ENCODE measurements at regions not wholly inside any gene's neighbourhood (a gene's known extent, or its start where the extent isn't known, plus 50 kb on each side); places are given as distances from the start of the nearest gene placed in this dataset.

DNA sequence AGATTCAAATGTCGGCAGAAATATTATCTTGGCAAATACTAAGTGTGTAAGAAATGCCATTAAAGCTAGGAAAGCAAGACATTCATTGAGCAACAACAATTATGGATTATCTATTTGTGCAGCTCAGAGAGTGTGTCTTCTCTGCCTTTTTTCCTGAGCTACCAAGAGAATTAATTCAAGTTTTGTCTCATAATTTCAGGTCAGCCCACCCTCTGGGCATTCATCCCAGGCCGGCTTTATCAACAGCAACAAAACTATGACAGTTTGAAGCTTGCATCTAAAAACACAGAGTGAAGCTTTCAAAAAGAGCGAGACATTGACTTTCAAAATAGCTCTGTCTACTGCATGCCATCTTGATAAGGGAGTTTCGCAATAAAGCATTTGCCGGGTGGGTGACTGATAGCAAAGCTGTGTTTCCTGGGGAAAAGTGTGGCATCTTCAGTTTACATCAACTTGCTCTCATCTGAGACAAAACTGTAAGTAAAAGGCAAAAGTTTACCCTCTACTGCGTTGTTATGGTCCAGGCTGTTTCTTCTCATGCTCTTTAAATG, 182.4 kb downstream of the IRX1 start:
- Histone ChIP-seq H3K4me3 (ENCODE audit: low read depth, low read length) (no peak overlapping the region), H3K4me2 (ENCODE audit: low read length) (no peak overlapping the region), H3K36me3 (ENCODE audit: control insufficient read depth, insufficient read depth, low read length) (no peaks in the 10 kb centered on the region), H3K27me3 (ENCODE audit: control insufficient read depth, insufficient read depth, low read length) (no peaks in the 10 kb centered on the region), H3K4me1 (no peaks in the 10 kb centered on the region), H2AFZ (no peak overlapping the region), H3K27ac (no peak overlapping the region), H3K9ac (no peak overlapping the region), H3K79me2 (no peaks in the 10 kb centered on the region), H3K9me3 (ENCODE audit: control insufficient read depth, low read length) (no peaks in the 10 kb centered on the region)
- TF ChIP-seq, protein P1, sequence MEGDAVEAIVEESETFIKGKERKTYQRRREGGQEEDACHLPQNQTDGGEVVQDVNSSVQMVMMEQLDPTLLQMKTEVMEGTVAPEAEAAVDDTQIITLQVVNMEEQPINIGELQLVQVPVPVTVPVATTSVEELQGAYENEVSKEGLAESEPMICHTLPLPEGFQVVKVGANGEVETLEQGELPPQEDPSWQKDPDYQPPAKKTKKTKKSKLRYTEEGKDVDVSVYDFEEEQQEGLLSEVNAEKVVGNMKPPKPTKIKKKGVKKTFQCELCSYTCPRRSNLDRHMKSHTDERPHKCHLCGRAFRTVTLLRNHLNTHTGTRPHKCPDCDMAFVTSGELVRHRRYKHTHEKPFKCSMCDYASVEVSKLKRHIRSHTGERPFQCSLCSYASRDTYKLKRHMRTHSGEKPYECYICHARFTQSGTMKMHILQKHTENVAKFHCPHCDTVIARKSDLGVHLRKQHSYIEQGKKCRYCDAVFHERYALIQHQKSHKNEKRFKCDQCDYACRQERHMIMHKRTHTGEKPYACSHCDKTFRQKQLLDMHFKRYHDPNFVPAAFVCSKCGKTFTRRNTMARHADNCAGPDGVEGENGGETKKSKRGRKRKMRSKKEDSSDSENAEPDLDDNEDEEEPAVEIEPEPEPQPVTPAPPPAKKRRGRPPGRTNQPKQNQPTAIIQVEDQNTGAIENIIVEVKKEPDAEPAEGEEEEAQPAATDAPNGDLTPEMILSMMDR (IDR thresholded peaks at IDR 0.05): no peak

DNA sequence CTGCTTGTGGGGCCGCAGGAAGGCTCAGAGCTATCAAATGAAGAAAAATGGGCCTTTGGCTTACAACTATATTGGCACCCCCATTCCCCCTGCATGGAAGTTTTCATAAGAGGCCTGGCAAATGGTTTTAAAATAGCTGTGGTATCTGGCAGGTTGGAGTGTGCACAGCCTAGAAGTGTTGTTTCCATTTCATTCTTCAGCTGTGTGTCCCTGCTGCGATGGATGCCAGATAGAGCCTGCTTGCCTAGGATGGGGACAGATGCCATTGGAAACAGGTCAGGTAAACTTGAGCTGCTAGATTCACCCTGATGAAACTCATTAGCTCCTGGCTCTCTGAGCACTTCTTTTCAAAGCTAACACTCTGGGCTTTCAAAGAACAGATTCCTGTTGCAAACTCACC, 183.3 kb downstream of the IRX1 start:
- Histone ChIP-seq H3K9ac (no peak overlapping the region), H2AFZ (no peak overlapping the region), H3K9me3 (ENCODE audit: control insufficient read depth, low read length) (no peaks in the 10 kb centered on the region), H3K27ac (no peak overlapping the region), H3K4me1 (no peaks in the 10 kb centered on the region), H3K4me2 (ENCODE audit: low read length) (no peak overlapping the region), H3K79me2 (no peaks in the 10 kb centered on the region), H3K36me3 (ENCODE audit: control insufficient read depth, insufficient read depth, low read length) (no peaks in the 10 kb centered on the region), H3K4me3 (ENCODE audit: low read depth, low read length) (no peak overlapping the region), H3K27me3 (ENCODE audit: control insufficient read depth, insufficient read depth, low read length) (no peaks in the 10 kb centered on the region)
- TF ChIP-seq, protein P1 (IDR thresholded peaks at IDR 0.05): no peak

DNA sequence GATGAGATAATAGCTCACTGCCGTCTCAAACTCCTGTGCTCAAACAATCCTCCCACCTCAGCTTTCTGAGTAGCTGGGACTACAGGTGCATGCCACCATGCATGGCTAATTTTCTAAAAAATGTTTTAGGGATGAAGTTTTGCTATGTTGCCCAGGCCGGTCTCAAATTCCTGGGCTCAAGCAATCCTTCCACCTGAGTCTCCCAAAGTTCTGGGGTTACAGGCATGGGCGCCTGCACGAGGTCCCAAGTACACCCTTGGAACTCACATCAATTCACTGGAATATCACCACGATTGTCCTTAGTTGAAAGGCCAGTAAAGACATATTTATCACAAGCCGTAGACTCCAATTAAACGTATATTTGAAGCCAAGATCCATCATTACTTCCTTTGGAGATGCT, 184.6 kb downstream of the IRX1 start:
- H3K9ac ChIP-seq: no peak overlapping the region
- H2AFZ ChIP-seq: no peak overlapping the region
- H3K4me3 ChIP-seq (ENCODE audit: low read depth, low read length): no peak overlapping the region
- TF ChIP-seq, protein P1 (IDR thresholded peaks at IDR 0.05): no peak
- no peaks in the 10 kb centered on the region for H3K4me1 ChIP-seq
- H3K9me3 ChIP-seq (ENCODE audit: control insufficient read depth, low read length): no peaks in the 10 kb centered on the region
- H3K4me2 ChIP-seq (ENCODE audit: low read length): no peak overlapping the region
- H3K27me3 ChIP-seq (ENCODE audit: control insufficient read depth, insufficient read depth, low read length): no peaks in the 10 kb centered on the region
- no peak overlapping the region for H3K27ac ChIP-seq
- H3K79me2 ChIP-seq: no peaks in the 10 kb centered on the region
- H3K36me3 ChIP-seq (ENCODE audit: control insufficient read depth, insufficient read depth, low read length): no peaks in the 10 kb centered on the region

DNA sequence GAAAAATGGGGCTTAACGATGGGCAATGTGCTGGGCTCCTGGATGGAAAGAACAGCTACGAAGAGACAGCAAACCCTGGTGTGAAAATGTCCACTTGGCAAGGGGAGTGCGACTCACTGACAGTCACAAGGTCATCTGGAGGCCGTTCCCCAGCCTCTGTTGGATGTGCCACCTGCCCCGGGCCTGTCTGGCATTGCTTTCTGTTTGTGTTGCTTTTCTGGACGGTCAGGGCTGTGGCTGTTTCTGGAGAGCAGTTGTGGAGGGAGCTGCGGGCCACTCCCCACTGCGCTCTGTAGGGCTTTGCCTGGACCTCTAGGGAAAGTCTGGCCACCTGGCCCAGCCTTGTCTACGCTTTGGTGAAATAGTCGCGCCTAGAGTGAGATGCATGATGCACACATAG, 185.3 kb downstream of the IRX1 start:
- TF ChIP-seq, protein P1 (IDR thresholded peaks at IDR 0.05): no peak
- Histone ChIP-seq H3K79me2 (no peaks in the 10 kb centered on the region), H3K4me3 (ENCODE audit: low read depth, low read length) (no peak overlapping the region), H3K9ac (no peak overlapping the region), H2AFZ (no peak overlapping the region), H3K4me1 (no peaks in the 10 kb centered on the region), H3K9me3 (ENCODE audit: control insufficient read depth, low read length) (no peaks in the 10 kb centered on the region), H3K4me2 (ENCODE audit: low read length) (no peak overlapping the region), H3K27ac (no peak overlapping the region), H3K36me3 (ENCODE audit: control insufficient read depth, insufficient read depth, low read length) (no peaks in the 10 kb centered on the region), H3K27me3 (ENCODE audit: control insufficient read depth, insufficient read depth, low read length) (no peaks in the 10 kb centered on the region)

DNA sequence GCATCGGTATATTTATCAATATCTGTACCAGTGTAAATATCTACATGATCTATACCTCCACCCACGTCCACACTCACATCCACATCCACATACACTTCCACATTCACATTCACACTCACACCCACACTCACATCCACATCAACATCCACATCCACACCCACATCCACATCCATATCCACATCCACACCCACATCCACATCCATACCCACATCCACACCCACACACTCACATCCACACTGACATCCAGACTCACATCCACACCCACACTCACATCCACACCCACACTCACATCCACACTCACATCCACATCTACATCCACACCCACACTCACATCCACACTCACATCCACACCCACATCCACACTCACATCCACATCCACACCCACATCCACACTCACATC, 189.2 kb downstream of the IRX1 start:
- H3K4me3 ChIP-seq (ENCODE audit: low read depth, low read length): no peak overlapping the region
- no peak overlapping the region for H2AFZ ChIP-seq
- no peaks in the 10 kb centered on the region for H3K27me3 ChIP-seq (ENCODE audit: control insufficient read depth, insufficient read depth, low read length)
- H3K4me2 ChIP-seq (ENCODE audit: low read length): no peak overlapping the region
- H3K9me3 ChIP-seq (ENCODE audit: control insufficient read depth, low read length): no peaks in the 10 kb centered on the region
- H3K79me2 ChIP-seq: no peaks in the 10 kb centered on the region
- no peaks in the 10 kb centered on the region for H3K36me3 ChIP-seq (ENCODE audit: control insufficient read depth, insufficient read depth, low read length)
- no peaks in the 10 kb centered on the region for H3K4me1 ChIP-seq
- TF ChIP-seq, protein P1 (IDR thresholded peaks at IDR 0.05): no peak
- H3K9ac ChIP-seq: no peak overlapping the region
- H3K27ac ChIP-seq: no peak overlapping the region
